Body of pancreas (tissue), 4 donors: ENCODE measurements at regions not wholly inside any gene's neighbourhood (a gene's known extent, or its start where the extent isn't known, plus 50 kb on each side); places are given as distances from the start of the nearest gene placed in this dataset.

Experiments
- ATAC-seq: fragments of 150-250 bp; one replicate; pipeline ENCODE4 v1.9.1; 2016
- DNase-seq, 4 donors: peaks; one replicate each; pipeline ENCODE4 v3.0.0-alpha.2; 2019
- H3K27ac ChIP-seq, 4 donors: fragments of 200-600 bp; sonication (generic); 1 replicate in 3 of 4; 2 replicates in 1 of 4; pipeline versions ENCODE4 v1.5.1 to v1.6.1; 2016 to 2019; ENCODE audit warnings: mild to moderate bottlenecking in 1 of 4, mixed read lengths in 1 of 4, moderate library complexity in 1 of 4
- H3K27me3 ChIP-seq, 2 donors: fragments of 200-600 bp; sonication (generic); one replicate each; pipeline ENCODE4 v1.6.0; 2016; ENCODE audit warnings: mild to moderate bottlenecking in 1 of 2
- H3K36me3 ChIP-seq, 2 donors: fragments of 200-600 bp; sonication (generic); replicated peaks in 1 of 2; 2 replicates each; pipeline ENCODE4 v1.5.1; 2016; ENCODE audit warnings: low read depth in 2 of 2; ENCODE audit not compliant: insufficient read depth in 1 of 2
- H3K4me1 ChIP-seq: fragments of 200-600 bp; sonication (generic); one replicate; pipeline ENCODE4 v1.6.0; 2016
- H3K4me3 ChIP-seq, 2 donors: fragments of 200-600 bp; sonication (generic); 1 replicate in 1 of 2; 2 replicates in 1 of 2; pipeline ENCODE4 v1.5.1; 2016 to 2019
- H3K9me3 ChIP-seq, 3 donors: fragments of 200-600 bp; sonication (generic); 1 replicate in 2 of 3; 2 replicates in 1 of 3; pipeline ENCODE4 v1.5.1; 2016
- POLR2A ChIP-seq, 3 donors: fragments of 450-650 bp; IDR thresholded peaks; one replicate each; pipeline ENCODE4 v1.6.1; 2016; ENCODE audit warnings: antibody characterized with exemption in 3 of 3, mild to moderate bottlenecking in 2 of 3
- WGBS, 2 donors: methylation state at CpG; one replicate each; pipeline ENCODE4 v1.1.5; 2017; 5-methylcytosine and 5-hydroxymethylcytosine counted together
- intact Hi-C: fragments of 100-400 bp; cut with DNase I; formaldehyde crosslinking; loops from one replicate; pipeline ENCODE4 v1.15.1; 2023
- TF ChIP-seq, protein P1 (sequence below), 7 experiments: fragments of 450-650 bp in 4 of 7; fragments of 200-600 bp in 3 of 7; sonication (generic) in 3 of 7; IDR thresholded peaks; one replicate each; pipeline ENCODE4 v1.5.1; 2016 to 2019; ENCODE audit warnings: antibody characterized with exemption in 7 of 7

DNA sequence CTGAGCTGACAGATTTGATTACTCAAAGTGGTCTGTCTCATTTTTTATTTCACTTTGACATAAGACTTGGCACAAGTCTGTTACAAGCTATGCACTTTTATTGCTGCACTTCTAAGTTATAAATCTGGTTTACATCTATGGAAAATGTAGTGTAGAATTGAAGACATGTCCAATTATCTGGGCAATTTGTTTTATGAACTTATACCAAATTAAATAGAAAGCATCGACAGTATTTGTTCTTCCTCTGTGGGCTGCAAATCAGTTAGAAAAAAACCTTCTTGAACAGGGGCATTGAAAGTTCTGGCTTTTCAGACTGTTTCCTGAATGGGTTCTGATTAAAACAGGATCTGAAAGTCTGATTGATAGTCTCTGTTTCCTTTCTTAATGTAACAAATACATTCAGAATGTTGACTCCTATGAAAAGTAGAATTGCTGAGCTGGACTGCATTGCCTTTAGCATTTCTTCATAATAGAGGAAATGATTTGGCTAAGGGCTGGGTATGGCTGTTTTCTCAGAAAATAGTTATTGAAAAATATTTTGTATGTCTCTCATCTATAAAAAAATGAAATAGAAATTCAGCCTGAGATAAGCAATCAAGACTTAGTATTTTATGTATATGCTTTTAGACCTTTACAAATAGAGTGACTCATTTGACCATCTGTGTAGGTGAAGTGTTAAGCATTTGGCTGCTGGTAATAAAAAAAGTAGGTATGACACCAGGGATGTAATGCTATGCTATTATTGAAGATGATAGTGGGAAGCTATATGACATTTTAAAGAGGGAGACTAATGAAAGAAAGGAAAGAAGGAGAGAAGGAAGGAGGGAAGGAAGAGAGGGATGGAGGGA is 210.9 kb upstream of the SPRY2 start:
- DNase-seq (no peak), ATAC-seq (no peak)
- Histone ChIP-seq H3K4me1 (no peaks in the 10 kb centered on the region), H3K27me3 (no peaks in the 10 kb centered on the region), H3K36me3 (no peaks in the 10 kb centered on the region), H3K4me3 (no peak overlapping the region), H3K9me3 (no peaks in the 10 kb centered on the region), H3K27ac (no peak overlapping the region)
- TF ChIP-seq, protein P1, sequence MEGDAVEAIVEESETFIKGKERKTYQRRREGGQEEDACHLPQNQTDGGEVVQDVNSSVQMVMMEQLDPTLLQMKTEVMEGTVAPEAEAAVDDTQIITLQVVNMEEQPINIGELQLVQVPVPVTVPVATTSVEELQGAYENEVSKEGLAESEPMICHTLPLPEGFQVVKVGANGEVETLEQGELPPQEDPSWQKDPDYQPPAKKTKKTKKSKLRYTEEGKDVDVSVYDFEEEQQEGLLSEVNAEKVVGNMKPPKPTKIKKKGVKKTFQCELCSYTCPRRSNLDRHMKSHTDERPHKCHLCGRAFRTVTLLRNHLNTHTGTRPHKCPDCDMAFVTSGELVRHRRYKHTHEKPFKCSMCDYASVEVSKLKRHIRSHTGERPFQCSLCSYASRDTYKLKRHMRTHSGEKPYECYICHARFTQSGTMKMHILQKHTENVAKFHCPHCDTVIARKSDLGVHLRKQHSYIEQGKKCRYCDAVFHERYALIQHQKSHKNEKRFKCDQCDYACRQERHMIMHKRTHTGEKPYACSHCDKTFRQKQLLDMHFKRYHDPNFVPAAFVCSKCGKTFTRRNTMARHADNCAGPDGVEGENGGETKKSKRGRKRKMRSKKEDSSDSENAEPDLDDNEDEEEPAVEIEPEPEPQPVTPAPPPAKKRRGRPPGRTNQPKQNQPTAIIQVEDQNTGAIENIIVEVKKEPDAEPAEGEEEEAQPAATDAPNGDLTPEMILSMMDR (IDR thresholded peaks at IDR 0.05), result no peak
- TF ChIP-seq POLR2A (IDR thresholded peaks at IDR 0.05), result no peak
- intact Hi-C loops, result no loop called here
- 26 to 31% methylated on average over 1 of the region's 1 CpG for WGBS, 2 donors

DNA sequence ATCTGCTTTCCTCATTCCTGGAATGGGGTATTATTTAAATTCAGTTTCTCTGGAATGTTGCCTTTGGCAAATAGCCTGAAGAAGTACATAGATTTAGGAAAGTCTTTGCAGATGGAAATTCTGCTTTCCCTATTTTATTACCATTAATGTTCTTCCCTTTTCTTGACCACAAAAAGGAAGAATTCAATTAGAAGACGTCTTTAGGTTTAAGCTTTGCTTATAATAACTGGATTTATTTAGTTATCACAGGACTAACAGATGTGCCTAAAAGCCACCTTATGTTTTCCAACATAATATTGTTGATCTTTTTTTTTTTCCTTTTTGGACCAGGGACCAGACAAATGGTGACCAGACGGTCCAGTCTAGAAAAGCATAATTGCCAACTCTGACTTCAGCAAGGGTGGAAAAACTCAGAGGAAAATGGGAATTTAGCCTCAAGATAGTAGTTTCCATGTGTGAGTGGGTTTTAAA is 210.1 kb upstream of the SPRY2 start:
- intact Hi-C loops, result no loop called here
- ATAC-seq (no peak), DNase-seq (no peak)
- no peaks in the 10 kb centered on the region for H3K36me3 ChIP-seq
- no peak overlapping the region for H3K27ac ChIP-seq
- 55 to 65% methylated on average over 2 of the region's 2 CpGs for WGBS, 2 donors
- TF ChIP-seq, protein P1 (IDR thresholded peaks at IDR 0.05), result no peak
- TF ChIP-seq POLR2A (IDR thresholded peaks at IDR 0.05), result no peak
- H3K4me3 ChIP-seq, result no peak overlapping the region
- no peaks in the 10 kb centered on the region for H3K9me3 ChIP-seq
- H3K27me3 ChIP-seq, result no peaks in the 10 kb centered on the region
- H3K4me1 ChIP-seq, result no peaks in the 10 kb centered on the region

DNA sequence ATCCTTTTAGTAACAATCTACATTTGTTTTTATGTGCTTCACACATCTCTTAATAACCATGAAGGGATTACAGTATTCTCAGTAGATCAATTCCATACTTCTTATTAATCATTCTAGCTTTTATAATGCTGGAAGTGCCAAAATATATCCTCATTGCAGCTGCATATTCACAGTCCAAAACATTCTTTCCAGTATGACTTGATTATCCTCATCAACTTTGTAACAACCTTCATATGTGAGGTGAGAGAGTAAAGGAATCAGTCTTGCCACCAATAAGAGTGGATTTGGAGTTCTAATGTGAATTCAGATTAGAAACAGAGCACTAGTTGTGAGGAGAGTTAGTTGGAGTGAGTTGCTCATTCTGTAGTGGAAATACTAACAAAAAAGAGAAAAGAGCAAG is 208.0 kb upstream of the SPRY2 start:
- intact Hi-C loops, result no loop called here
- Histone ChIP-seq H3K27ac (no peak overlapping the region), H3K27me3 (no peaks in the 10 kb centered on the region), H3K4me3 (no peak overlapping the region), H3K36me3 (no peaks in the 10 kb centered on the region), H3K4me1 (no peaks in the 10 kb centered on the region), H3K9me3 (no peaks in the 10 kb centered on the region)
- TF ChIP-seq, protein P1 (IDR thresholded peaks at IDR 0.05), result no peak
- no peak for TF ChIP-seq POLR2A (IDR thresholded peaks at IDR 0.05)
- DNase-seq (no peak), ATAC-seq (no peak)

DNA sequence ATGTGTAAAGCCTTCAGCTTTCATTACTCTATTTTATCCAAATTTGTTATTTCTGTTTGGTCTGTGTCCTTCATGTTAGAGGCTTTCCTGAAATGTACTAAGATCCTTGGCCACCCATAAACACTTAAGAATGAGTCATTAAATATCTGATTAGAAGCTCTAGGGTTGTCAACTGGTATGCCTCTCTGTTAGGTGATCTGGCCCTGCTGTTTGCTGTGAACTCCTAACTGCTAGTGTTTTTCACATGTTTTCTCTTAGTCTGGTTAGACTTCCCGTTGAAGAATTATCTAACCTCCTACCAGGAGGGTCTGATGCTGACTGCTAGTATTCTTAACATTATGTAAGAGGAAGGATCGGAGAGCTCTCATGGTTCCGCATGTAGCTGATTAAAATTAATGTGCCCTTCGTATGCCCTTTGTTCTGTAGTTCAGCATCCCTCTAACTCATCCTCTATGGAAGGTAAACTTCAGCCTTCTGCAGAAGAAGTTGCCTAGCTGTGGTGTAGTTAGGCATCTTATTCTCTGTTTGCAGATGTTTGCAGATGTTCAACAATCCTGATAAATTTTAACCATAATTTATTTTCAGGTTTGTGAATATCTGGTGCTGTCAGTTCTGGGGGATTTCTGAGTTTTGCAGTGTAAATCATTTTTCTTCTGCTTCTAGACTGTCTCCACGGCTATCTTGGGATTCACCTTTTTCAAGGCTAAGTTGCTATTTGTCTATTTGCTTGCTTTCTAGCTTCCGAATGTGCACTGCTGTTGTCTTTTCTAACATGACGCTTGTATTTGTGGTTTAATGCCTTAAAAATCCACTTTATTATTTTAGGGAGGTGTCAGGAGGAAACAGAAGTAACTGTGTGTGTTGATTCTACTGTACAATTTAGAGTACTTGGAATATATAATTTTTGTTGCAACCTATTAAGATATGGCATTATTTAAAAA is 207.2 kb upstream of the SPRY2 start:
- ATAC-seq (no peak), DNase-seq (no peak)
- Histone ChIP-seq H3K36me3 (no peaks in the 10 kb centered on the region), H3K27me3 (no peaks in the 10 kb centered on the region), H3K4me3 (no peak overlapping the region), H3K9me3 (no peaks in the 10 kb centered on the region), H3K27ac (no peak overlapping the region), H3K4me1 (no peaks in the 10 kb centered on the region)
- 67 to 76% methylated on average over 7 of the region's 7 CpGs for WGBS, 2 donors
- intact Hi-C loops, result no loop called here
- TF ChIP-seq, protein P1 (IDR thresholded peaks at IDR 0.05), result no peak
- TF ChIP-seq POLR2A (IDR thresholded peaks at IDR 0.05), result no peak
